ENCODE measurements at regions not wholly inside any gene's neighbourhood (a gene's known extent, or its start where the extent isn't known, plus 50 kb on each side); places are given as distances from the start of the nearest gene placed in this dataset.

GRCh38 chr12:97672870-97673269 lies 210.3 kb downstream of the RMST start:
- TF ChIP-seq, protein P1, sequence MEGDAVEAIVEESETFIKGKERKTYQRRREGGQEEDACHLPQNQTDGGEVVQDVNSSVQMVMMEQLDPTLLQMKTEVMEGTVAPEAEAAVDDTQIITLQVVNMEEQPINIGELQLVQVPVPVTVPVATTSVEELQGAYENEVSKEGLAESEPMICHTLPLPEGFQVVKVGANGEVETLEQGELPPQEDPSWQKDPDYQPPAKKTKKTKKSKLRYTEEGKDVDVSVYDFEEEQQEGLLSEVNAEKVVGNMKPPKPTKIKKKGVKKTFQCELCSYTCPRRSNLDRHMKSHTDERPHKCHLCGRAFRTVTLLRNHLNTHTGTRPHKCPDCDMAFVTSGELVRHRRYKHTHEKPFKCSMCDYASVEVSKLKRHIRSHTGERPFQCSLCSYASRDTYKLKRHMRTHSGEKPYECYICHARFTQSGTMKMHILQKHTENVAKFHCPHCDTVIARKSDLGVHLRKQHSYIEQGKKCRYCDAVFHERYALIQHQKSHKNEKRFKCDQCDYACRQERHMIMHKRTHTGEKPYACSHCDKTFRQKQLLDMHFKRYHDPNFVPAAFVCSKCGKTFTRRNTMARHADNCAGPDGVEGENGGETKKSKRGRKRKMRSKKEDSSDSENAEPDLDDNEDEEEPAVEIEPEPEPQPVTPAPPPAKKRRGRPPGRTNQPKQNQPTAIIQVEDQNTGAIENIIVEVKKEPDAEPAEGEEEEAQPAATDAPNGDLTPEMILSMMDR (IDR thresholded peaks at IDR 0.05) = no peak
- Mint-ChIP-seq H3K9me3 (peaks cover 9 to 25% (median 16%) of the 10 kb centered on the region in 7 donors), H3K27ac (no peak overlapping the region), H3K4me1 (no peaks in the 10 kb centered on the region), H3K27me3 (ENCODE audit: low read depth in 3 of 3) (peaks cover 0 to 5% (median 2%) of the 10 kb centered on the region in 3 donors), H3K4me3 (no peak overlapping the region), H3K36me3 (no peaks in the 10 kb centered on the region)
- Histone ChIP-seq H3K27ac (ENCODE audit: low read depth in 1 of 2, low read length in 2 of 2) (no peak overlapping the region), H3K4me2 (replicated peaks; ENCODE audit: extremely low read depth, low read length, poor library complexity, severe bottlenecking) (no peak overlapping the region), H3K4me1 (ENCODE audit: control insufficient read depth in 1 of 2, insufficient read depth in 2 of 2, low read length in 2 of 2) (no peaks in the 10 kb centered on the region), H3K27me3 (ENCODE audit: control insufficient read depth in 2 of 2, insufficient read depth in 2 of 2, low read length in 2 of 2) (no peaks in the 10 kb centered on the region), H3K79me2 (ENCODE audit: insufficient read depth, low read length) (no peaks in the 10 kb centered on the region), H4K20me1 (ENCODE audit: insufficient read depth, low read length) (no peaks in the 10 kb centered on the region), H3K9me3 (replicated peaks in 1 of 2; ENCODE audit: control insufficient read depth in 1 of 2, insufficient read depth in 1 of 2, low read length in 2 of 2) (peaks cover 8 to 22% of the 10 kb centered on the region in 2 donors), H3K4me3 (replicated peaks in 1 of 3; ENCODE audit: low read depth in 2 of 3, low read length in 3 of 3) (no peak overlapping the region), H3K36me3 (replicated peaks in 1 of 2; ENCODE audit: control insufficient read depth in 1 of 2, insufficient read depth in 2 of 2, low read length in 2 of 2) (no peaks in the 10 kb centered on the region), H2AFZ (ENCODE audit: insufficient read depth, low read depth, low read length, poor library complexity, severe bottlenecking) (no peak overlapping the region), H3K9ac (ENCODE audit: insufficient read depth, low read length, poor library complexity, severe bottlenecking) (no peak overlapping the region)
- WGBS (ENCODE audit: insufficient coverage) = 69% methylated on average over 4 of the region's 5 CpGs
- DNase-seq = no peak
- intact Hi-C loops (cut with micrococcal nuclease) = no loop called here

GRCh38 chr12:97680751-97681150 lies 218.1 kb downstream of the RMST start:
- Mint-ChIP-seq H3K4me3 (no peak overlapping the region), H3K27me3 (ENCODE audit: low read depth in 3 of 3) (peaks cover 0 to 1% (median 0%) of the 10 kb centered on the region in 3 donors), H3K27ac (no peak overlapping the region), H3K36me3 (no peaks in the 10 kb centered on the region), H3K4me1 (no peaks in the 10 kb centered on the region), H3K9me3 (peaks cover 0 to 9% (median 4%) of the 10 kb centered on the region in 7 donors)
- no peak overlapping the region for H3K27ac ChIP-seq (ENCODE audit: low read depth in 1 of 2, low read length in 2 of 2)
- H2AFZ ChIP-seq (ENCODE audit: insufficient read depth, low read depth, low read length, poor library complexity, severe bottlenecking) = no peak overlapping the region
- intact Hi-C loops (cut with micrococcal nuclease) = no loop called here
- H3K4me1 ChIP-seq (ENCODE audit: control insufficient read depth in 1 of 2, insufficient read depth in 2 of 2, low read length in 2 of 2) = no peaks in the 10 kb centered on the region
- H3K27me3 ChIP-seq (ENCODE audit: control insufficient read depth in 2 of 2, insufficient read depth in 2 of 2, low read length in 2 of 2) = no peaks in the 10 kb centered on the region
- H3K36me3 ChIP-seq (replicated peaks in 1 of 2; ENCODE audit: control insufficient read depth in 1 of 2, insufficient read depth in 2 of 2, low read length in 2 of 2) = no peaks in the 10 kb centered on the region
- DNase-seq = no peak
- H3K4me2 ChIP-seq (replicated peaks; ENCODE audit: extremely low read depth, low read length, poor library complexity, severe bottlenecking) = no peak overlapping the region
- no peaks in the 10 kb centered on the region for H4K20me1 ChIP-seq (ENCODE audit: insufficient read depth, low read length)
- TF ChIP-seq, protein P1 (IDR thresholded peaks at IDR 0.05) = no peak
- H3K9ac ChIP-seq (ENCODE audit: insufficient read depth, low read length, poor library complexity, severe bottlenecking) = no peak overlapping the region
- H3K79me2 ChIP-seq (ENCODE audit: insufficient read depth, low read length) = no peaks in the 10 kb centered on the region
- no CpG with 5 or more reads among the region's 2 CpGs for WGBS (ENCODE audit: insufficient coverage)
- peaks cover 0 to 6% of the 10 kb centered on the region in 2 donors for H3K9me3 ChIP-seq (replicated peaks in 1 of 2; ENCODE audit: control insufficient read depth in 1 of 2, insufficient read depth in 1 of 2, low read length in 2 of 2)
- H3K4me3 ChIP-seq (replicated peaks in 1 of 3; ENCODE audit: low read depth in 2 of 3, low read length in 3 of 3) = no peak overlapping the region
